DND-41 (cell line): ENCODE measurements at regions not wholly inside any gene's neighbourhood (a gene's known extent, or its start where the extent isn't known, plus 50 kb on each side); places are given as distances from the start of the nearest gene placed in this dataset.
A peak's percentile ranks its signal among the peaks of the same experiment; 100 is the strongest.

Source experiments
- ATAC-seq: fragments of 200-7000 bp; cut with Tn5 transposase; 3 replicates; pipeline ENCODE4 v1.9.1; 2021; ENCODE audit warnings: low read depth; ENCODE audit not compliant: insufficient read depth
- DNase-seq: peaks from one replicate; pipeline ENCODE4 v3.0.0-alpha.2; 2020
- H2AFZ ChIP-seq: 2 replicates; pipeline ENCODE4 v1.6.0; 2012; ENCODE audit warnings: low read depth, low read length
- H3K27ac ChIP-seq: 2 replicates; pipeline ENCODE4 v1.5.1; 2012; ENCODE audit warnings: low read length, inconsistent platforms
- H3K27me3 ChIP-seq: fragments of 200-600 bp; sonication (generic); 2 replicates; pipeline ENCODE4 v1.6.0; 2012; ENCODE audit warnings: low read length, mild to moderate bottlenecking, inconsistent platforms; ENCODE audit not compliant: insufficient read depth, poor library complexity
- H3K36me3 ChIP-seq: 2 replicates; pipeline ENCODE4 v1.5.1; 2012; ENCODE audit warnings: low read length, inconsistent platforms; ENCODE audit not compliant: insufficient read depth
- H3K4me1 ChIP-seq: 2 replicates; pipeline ENCODE4 v1.5.1; 2012; ENCODE audit warnings: mild to moderate bottlenecking, low read length; ENCODE audit not compliant: insufficient read depth
- H3K4me2 ChIP-seq: 2 replicates; pipeline ENCODE4 v1.6.0; 2012; ENCODE audit warnings: mild to moderate bottlenecking, moderate library complexity, low read length, inconsistent platforms; ENCODE audit not compliant: insufficient read depth
- H3K4me3 ChIP-seq, 2 experiments: fragments of 200-600 bp in 1 of 2; shearing (Covaris generic) in 1 of 2; 2 replicates each; pipeline ENCODE4 v1.5.1; 2012 to 2016; ENCODE audit warnings: inconsistent platforms in 2 of 2, low read length in 2 of 2, mild to moderate bottlenecking in 2 of 2, low read depth in 1 of 2, moderate library complexity in 1 of 2
- H3K79me2 ChIP-seq: 2 replicates; pipeline ENCODE4 v1.6.0; 2012; ENCODE audit warnings: low read length, inconsistent platforms; ENCODE audit not compliant: insufficient read depth
- H3K9ac ChIP-seq: 2 replicates; pipeline ENCODE4 v1.6.0; 2012; ENCODE audit warnings: low read depth, mild to moderate bottlenecking, inconsistent platforms, low read length, moderate library complexity
- H3K9me3 ChIP-seq: 2 replicates; pipeline ENCODE4 v1.5.1; 2012; ENCODE audit warnings: low read length, moderate library complexity, mild to moderate bottlenecking, inconsistent platforms; ENCODE audit not compliant: insufficient read depth, severe bottlenecking
- H4K20me1 ChIP-seq: 2 replicates; pipeline ENCODE4 v1.6.0; 2012; ENCODE audit warnings: low read length; ENCODE audit not compliant: insufficient read depth
- CTCF ChIP-seq: IDR thresholded peaks from 2 replicates; pipeline ENCODE4 v1.5.1; 2012; ENCODE audit warnings: borderline replicate concordance, low read length, moderate library complexity, mild to moderate bottlenecking; ENCODE audit not compliant: poor library complexity, severe bottlenecking; ENCODE audit errors: extremely low read depth
- EZH2 ChIP-seq: IDR thresholded peaks from 3 replicates; pipeline ENCODE4 v1.6.1; 2012; ENCODE audit warnings: borderline replicate concordance, low read depth, mild to moderate bottlenecking, moderate library complexity, low read length, inconsistent platforms; ENCODE audit not compliant: severe bottlenecking

- Histone ChIP-seq H3K27me3 (no peaks in the 10 kb centered on the region), H3K9ac (no peak overlapping the region), H3K79me2 (no peaks in the 10 kb centered on the region), H3K27ac (no peak overlapping the region), H2AFZ (no peak overlapping the region), H3K36me3 (no peaks in the 10 kb centered on the region), H3K4me2 (no peak overlapping the region), H3K9me3 (no peaks in the 10 kb centered on the region), H3K4me3 (no peak overlapping the region), H4K20me1 (no peaks in the 10 kb centered on the region), H3K4me1 (peaks cover 2% of the 10 kb centered on the region)
- DNase-seq (no peak), ATAC-seq (no peak)
- TF ChIP-seq EZH2, result no peak
- no peak for TF ChIP-seq CTCF
Observed at GRCh38 chr14:89707086-89707485, 247.4 kb downstream of the EFCAB11 start.

- Histone ChIP-seq H3K9me3 (no peaks in the 10 kb centered on the region), H3K27ac (no peak overlapping the region), H3K4me1 (peaks cover 15% of the 10 kb centered on the region), H3K36me3 (no peaks in the 10 kb centered on the region), H3K4me2 (no peak overlapping the region), H3K79me2 (no peaks in the 10 kb centered on the region), H3K9ac (no peak overlapping the region), H4K20me1 (no peaks in the 10 kb centered on the region), H2AFZ (no peak overlapping the region), H3K27me3 (no peaks in the 10 kb centered on the region), H3K4me3 (no peak overlapping the region)
- TF ChIP-seq CTCF (no peak), EZH2 (no peak)
- no peak for ATAC-seq
- DNase-seq, result no peak
Observed at GRCh38 chr14:89702876-89703200, 251.7 kb downstream of the EFCAB11 start.

GRCh38 chr14:89702073-89702875 is 252.3 kb downstream of the EFCAB11 start:
- Histone ChIP-seq H4K20me1 (no peaks in the 10 kb centered on the region), H3K4me3 (peak overlapping the region in 1 of 2 experiments; percentile 50; a peak in 2 of 4 replicates), H3K9me3 (no peaks in the 10 kb centered on the region), H2AFZ (peak overlapping the region; percentile 59), H3K9ac (no peak overlapping the region), H3K27me3 (no peaks in the 10 kb centered on the region), H3K27ac (no peak overlapping the region), H3K4me2 (peak overlapping the region; percentile 81), H3K4me1 (peaks cover 15% of the 10 kb centered on the region), H3K79me2 (no peaks in the 10 kb centered on the region), H3K36me3 (no peaks in the 10 kb centered on the region)
- no peak for ATAC-seq
- no peak for TF ChIP-seq CTCF
- TF ChIP-seq EZH2, result no peak
- no peak for DNase-seq
